ENCODE measurements at regions not wholly inside any gene's neighbourhood (a gene's known extent, or its start where the extent isn't known, plus 50 kb on each side); places are given as distances from the start of the nearest gene placed in this dataset.

- ATAC-seq (ENCODE audit: insufficient read depth, low read depth) = no peak
- no peak for TF ChIP-seq EZH2 (IDR thresholded peaks at IDR 0.05; ENCODE audit: borderline replicate concordance, low read depth, low read length, severe bottlenecking)
- TF ChIP-seq CTCF (IDR thresholded peaks at IDR 0.05; ENCODE audit: borderline replicate concordance, extremely low read depth, low read length, poor library complexity, severe bottlenecking) = no peak
These were observed 166.2 kb downstream of the TMEM38B start for GRCh38 chr9:105860516-105860915.

GRCh38 chr9:105861972-105862371 lies 167.6 kb downstream of the TMEM38B start:
- H3K9me3 ChIP-seq (ENCODE audit: insufficient read depth, low read length, severe bottlenecking) = no peaks in the 10 kb centered on the region
- DNase-seq (no peak), ATAC-seq (ENCODE audit: insufficient read depth, low read depth) (no peak)
- H3K4me2 ChIP-seq (ENCODE audit: insufficient read depth, low read length) = no peak overlapping the region
- no peak for TF ChIP-seq CTCF (IDR thresholded peaks at IDR 0.05; ENCODE audit: borderline replicate concordance, extremely low read depth, low read length, poor library complexity, severe bottlenecking)
- no peak for TF ChIP-seq EZH2 (IDR thresholded peaks at IDR 0.05; ENCODE audit: borderline replicate concordance, low read depth, low read length, severe bottlenecking)
- no peaks in the 10 kb centered on the region for H4K20me1 ChIP-seq (ENCODE audit: insufficient read depth, low read length)
- H2AFZ ChIP-seq (ENCODE audit: low read depth, low read length) = no peak overlapping the region
- H3K27me3 ChIP-seq (ENCODE audit: insufficient read depth, low read length, poor library complexity) = no peaks in the 10 kb centered on the region
- no peaks in the 10 kb centered on the region for H3K79me2 ChIP-seq (ENCODE audit: insufficient read depth, low read length)
- no peaks in the 10 kb centered on the region for H3K36me3 ChIP-seq (ENCODE audit: insufficient read depth, low read length)
- no peak overlapping the region for H3K9ac ChIP-seq (ENCODE audit: low read depth, low read length)
- peaks cover 52% of the 10 kb centered on the region for H3K4me1 ChIP-seq (ENCODE audit: insufficient read depth, low read length)
- no peak overlapping the region for H3K27ac ChIP-seq (ENCODE audit: low read length)
- H3K4me3 ChIP-seq (ENCODE audit: low read depth in 1 of 2, low read length in 2 of 2) = no peak overlapping the region

More at GRCh38 chr9:105860516-105860915, 166.2 kb downstream of the TMEM38B start:
- DNase-seq = no peak
- no peaks in the 10 kb centered on the region for H3K9me3 ChIP-seq (ENCODE audit: insufficient read depth, low read length, severe bottlenecking)
- H3K4me1 ChIP-seq (ENCODE audit: insufficient read depth, low read length) = peaks cover 49% of the 10 kb centered on the region
- no peak overlapping the region for H3K4me2 ChIP-seq (ENCODE audit: insufficient read depth, low read length)
- no peak overlapping the region for H3K4me3 ChIP-seq (ENCODE audit: low read depth in 1 of 2, low read length in 2 of 2)
- no peak overlapping the region for H3K9ac ChIP-seq (ENCODE audit: low read depth, low read length)
- no peaks in the 10 kb centered on the region for H4K20me1 ChIP-seq (ENCODE audit: insufficient read depth, low read length)
- no peaks in the 10 kb centered on the region for H3K36me3 ChIP-seq (ENCODE audit: insufficient read depth, low read length)
- no peaks in the 10 kb centered on the region for H3K79me2 ChIP-seq (ENCODE audit: insufficient read depth, low read length)
- H2AFZ ChIP-seq (ENCODE audit: low read depth, low read length) = no peak overlapping the region
- H3K27me3 ChIP-seq (ENCODE audit: insufficient read depth, low read length, poor library complexity) = no peaks in the 10 kb centered on the region
- H3K27ac ChIP-seq (ENCODE audit: low read length) = no peak overlapping the region

- H3K9me3 ChIP-seq (ENCODE audit: insufficient read depth, low read length, severe bottlenecking) = no peaks in the 10 kb centered on the region
- H4K20me1 ChIP-seq (ENCODE audit: insufficient read depth, low read length) = no peaks in the 10 kb centered on the region
- no peaks in the 10 kb centered on the region for H3K27me3 ChIP-seq (ENCODE audit: insufficient read depth, low read length, poor library complexity)
- no peak for TF ChIP-seq CTCF (IDR thresholded peaks at IDR 0.05; ENCODE audit: borderline replicate concordance, extremely low read depth, low read length, poor library complexity, severe bottlenecking)
- TF ChIP-seq EZH2 (IDR thresholded peaks at IDR 0.05; ENCODE audit: borderline replicate concordance, low read depth, low read length, severe bottlenecking) = no peak
- no peak overlapping the region for H2AFZ ChIP-seq (ENCODE audit: low read depth, low read length)
- H3K79me2 ChIP-seq (ENCODE audit: insufficient read depth, low read length) = no peaks in the 10 kb centered on the region
- H3K9ac ChIP-seq (ENCODE audit: low read depth, low read length) = no peak overlapping the region
- H3K4me3 ChIP-seq (ENCODE audit: low read depth in 1 of 2, low read length in 2 of 2) = no peak overlapping the region
- peaks cover 29% of the 10 kb centered on the region for H3K4me1 ChIP-seq (ENCODE audit: insufficient read depth, low read length)
- ATAC-seq (ENCODE audit: insufficient read depth, low read depth) (0 out of 3 replicates have a peak, but pooled peaks have one; percentile 35), DNase-seq (no peak)
- H3K4me2 ChIP-seq (ENCODE audit: insufficient read depth, low read length) = no peak overlapping the region
- H3K27ac ChIP-seq (ENCODE audit: low read length) = no peak overlapping the region; the same call in 1 of the 2 replicates
- H3K36me3 ChIP-seq (ENCODE audit: insufficient read depth, low read length) = no peaks in the 10 kb centered on the region
These were observed 170.0 kb downstream of the TMEM38B start for GRCh38 chr9:105864248-105864898.

Measured in DND-41 (cell line).